HepG2 (cell line): ENCODE measurements at regions not wholly inside any gene's neighbourhood (a gene's known extent, or its start where the extent isn't known, plus 50 kb on each side); places are given as distances from the start of the nearest gene placed in this dataset.

Experiments
- HNRNPK ChIP-seq: fragments of 200-400 bp; formaldehyde crosslinking; IDR thresholded peaks from 2 replicates; pipeline ENCODE4 v1.6.1; 2018; ENCODE audit warnings: low read length, low read depth, moderate library complexity, mild to moderate bottlenecking; ENCODE audit not compliant: poor library complexity, severe bottlenecking
- NCOA2 ChIP-seq: sonication (generic); formaldehyde crosslinking; IDR thresholded peaks from 2 replicates; pipeline ENCODE4 v1.8.0; 2022; ENCODE audit warnings: inconsistent platforms
- ZKSCAN1 ChIP-seq: fragments of 150-350 bp; IDR thresholded peaks from 2 replicates; pipeline ENCODE4 v1.6.1; 2014; ENCODE audit warnings: low read length
- ZNF615 ChIP-seq: sonication (generic); formaldehyde crosslinking; IDR thresholded peaks from 2 replicates; pipeline ENCODE4 v1.5.0; 2020; ENCODE audit warnings: mild to moderate bottlenecking, missing genetic modification reagents, borderline replicate concordance
- ZNF644 ChIP-seq: IDR thresholded peaks from 2 replicates; pipeline ENCODE4 v1.6.1; 2016; ENCODE audit warnings: low read depth
- ZNF652 ChIP-seq: IDR thresholded peaks from 2 replicates; pipeline ENCODE4 v1.6.1; 2016; ENCODE audit warnings: low read depth, borderline replicate concordance
- ZNF883 ChIP-seq: sonication (generic); formaldehyde crosslinking; IDR thresholded peaks from 2 replicates; pipeline ENCODE4 v1.5.1; 2020; ENCODE audit warnings: mild to moderate bottlenecking, missing genetic modification reagents; ENCODE audit errors: not compliant biosample characterization
- TF ChIP-seq, protein P1 (sequence below): sonication (generic); formaldehyde crosslinking; IDR thresholded peaks from 2 replicates; pipeline ENCODE4 v1.5.0; 2020; ENCODE audit warnings: mild to moderate bottlenecking, missing genetic modification reagents, moderate library complexity
- TF ChIP-seq, protein P2 (sequence below): sonication (generic); formaldehyde crosslinking; IDR thresholded peaks from 2 replicates; pipeline ENCODE4 v1.4.0; 2020; ENCODE audit warnings: missing genetic modification reagents; ENCODE audit errors: not compliant biosample characterization

DNA sequence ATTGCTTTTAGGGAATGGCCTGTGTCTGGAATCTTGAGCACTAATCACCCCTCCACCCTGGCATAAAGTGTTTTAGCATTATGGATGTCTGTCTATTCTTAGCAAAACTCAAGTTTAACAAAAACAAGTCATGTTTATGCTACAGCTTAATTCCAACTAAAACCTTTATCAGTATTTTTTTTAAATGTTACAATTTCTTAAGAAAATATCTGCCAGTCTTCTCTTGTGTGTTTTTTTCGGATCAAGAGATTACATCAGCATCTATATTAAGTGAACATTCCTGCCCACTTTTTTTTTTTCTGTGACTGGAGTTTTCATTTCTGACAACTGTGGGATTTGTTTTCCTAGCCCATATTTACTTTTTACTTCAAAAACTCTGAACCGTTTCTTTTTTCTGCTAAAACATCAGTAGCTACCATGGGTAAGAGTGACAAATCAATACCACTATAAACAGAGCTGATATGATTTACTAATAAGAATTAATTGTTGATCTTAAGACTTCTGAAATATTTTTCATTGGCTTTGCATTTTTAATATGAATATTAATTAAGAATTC lies 94.3 kb downstream of the EDN1 start:
- TF ChIP-seq HNRNPK (no peak), ZNF644 (no peak), ZNF615 (CRISPR knock-in tag) (no peak), ZNF652 (CRISPR knock-in tag) (no peak), NCOA2 (no peak), ZNF883 (no peak), ZKSCAN1 (no peak)
- TF ChIP-seq, protein P1, sequence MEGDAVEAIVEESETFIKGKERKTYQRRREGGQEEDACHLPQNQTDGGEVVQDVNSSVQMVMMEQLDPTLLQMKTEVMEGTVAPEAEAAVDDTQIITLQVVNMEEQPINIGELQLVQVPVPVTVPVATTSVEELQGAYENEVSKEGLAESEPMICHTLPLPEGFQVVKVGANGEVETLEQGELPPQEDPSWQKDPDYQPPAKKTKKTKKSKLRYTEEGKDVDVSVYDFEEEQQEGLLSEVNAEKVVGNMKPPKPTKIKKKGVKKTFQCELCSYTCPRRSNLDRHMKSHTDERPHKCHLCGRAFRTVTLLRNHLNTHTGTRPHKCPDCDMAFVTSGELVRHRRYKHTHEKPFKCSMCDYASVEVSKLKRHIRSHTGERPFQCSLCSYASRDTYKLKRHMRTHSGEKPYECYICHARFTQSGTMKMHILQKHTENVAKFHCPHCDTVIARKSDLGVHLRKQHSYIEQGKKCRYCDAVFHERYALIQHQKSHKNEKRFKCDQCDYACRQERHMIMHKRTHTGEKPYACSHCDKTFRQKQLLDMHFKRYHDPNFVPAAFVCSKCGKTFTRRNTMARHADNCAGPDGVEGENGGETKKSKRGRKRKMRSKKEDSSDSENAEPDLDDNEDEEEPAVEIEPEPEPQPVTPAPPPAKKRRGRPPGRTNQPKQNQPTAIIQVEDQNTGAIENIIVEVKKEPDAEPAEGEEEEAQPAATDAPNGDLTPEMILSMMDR (CRISPR knock-in tag), result no peak
- TF ChIP-seq, protein P2, sequence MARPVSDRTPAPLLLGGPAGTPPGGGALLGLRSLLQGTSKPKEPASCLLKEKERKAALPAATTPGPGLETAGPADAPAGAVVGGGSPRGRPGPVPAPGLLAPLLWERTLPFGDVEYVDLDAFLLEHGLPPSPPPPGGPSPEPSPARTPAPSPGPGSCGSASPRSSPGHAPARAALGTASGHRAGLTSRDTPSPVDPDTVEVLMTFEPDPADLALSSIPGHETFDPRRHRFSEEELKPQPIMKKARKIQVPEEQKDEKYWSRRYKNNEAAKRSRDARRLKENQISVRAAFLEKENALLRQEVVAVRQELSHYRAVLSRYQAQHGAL (CRISPR knock-in tag), result no peak
